ENCODE measurements at regions not wholly inside any gene's neighbourhood (a gene's known extent, or its start where the extent isn't known, plus 50 kb on each side); places are given as distances from the start of the nearest gene placed in this dataset.
"Not testable (repeated sequence)": the region's sequence is repeated elsewhere in the genome, so short reads cannot be mapped to it uniquely, and the experiment has no call there.

DNA sequence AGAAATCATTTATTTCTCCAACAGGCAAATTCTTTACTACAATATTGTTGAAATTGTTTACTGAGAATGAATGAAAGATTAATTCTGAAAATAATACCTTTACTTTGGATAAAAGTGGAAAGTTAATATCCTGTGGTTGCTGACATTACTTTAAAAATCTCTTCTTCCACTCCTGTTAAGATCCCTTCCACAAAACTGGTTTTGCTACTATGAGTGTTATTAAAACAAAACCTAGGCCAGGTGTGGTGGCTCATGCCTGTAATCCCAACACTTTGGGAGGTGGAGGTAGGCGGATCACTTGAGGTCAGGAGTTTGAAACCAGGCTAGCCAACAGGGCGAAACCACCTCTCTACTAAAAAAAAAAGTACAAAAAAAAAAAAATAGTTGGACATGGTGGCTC is 123.9 kb upstream of the CCDC150 start:
- H3K4me3 ChIP-seq: peak overlapping the region in 1 of 12 donors; percentile 5
- no peaks in the 10 kb centered on the region for H3K27me3 ChIP-seq
- no peak for DNase-seq
- no peak for ATAC-seq
- TF ChIP-seq POLR2A (IDR thresholded peaks at IDR 0.05): no peak
- TF ChIP-seq, protein P1, sequence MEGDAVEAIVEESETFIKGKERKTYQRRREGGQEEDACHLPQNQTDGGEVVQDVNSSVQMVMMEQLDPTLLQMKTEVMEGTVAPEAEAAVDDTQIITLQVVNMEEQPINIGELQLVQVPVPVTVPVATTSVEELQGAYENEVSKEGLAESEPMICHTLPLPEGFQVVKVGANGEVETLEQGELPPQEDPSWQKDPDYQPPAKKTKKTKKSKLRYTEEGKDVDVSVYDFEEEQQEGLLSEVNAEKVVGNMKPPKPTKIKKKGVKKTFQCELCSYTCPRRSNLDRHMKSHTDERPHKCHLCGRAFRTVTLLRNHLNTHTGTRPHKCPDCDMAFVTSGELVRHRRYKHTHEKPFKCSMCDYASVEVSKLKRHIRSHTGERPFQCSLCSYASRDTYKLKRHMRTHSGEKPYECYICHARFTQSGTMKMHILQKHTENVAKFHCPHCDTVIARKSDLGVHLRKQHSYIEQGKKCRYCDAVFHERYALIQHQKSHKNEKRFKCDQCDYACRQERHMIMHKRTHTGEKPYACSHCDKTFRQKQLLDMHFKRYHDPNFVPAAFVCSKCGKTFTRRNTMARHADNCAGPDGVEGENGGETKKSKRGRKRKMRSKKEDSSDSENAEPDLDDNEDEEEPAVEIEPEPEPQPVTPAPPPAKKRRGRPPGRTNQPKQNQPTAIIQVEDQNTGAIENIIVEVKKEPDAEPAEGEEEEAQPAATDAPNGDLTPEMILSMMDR (IDR thresholded peaks at IDR 0.05): no peak
- no peaks in the 10 kb centered on the region for H3K9me3 ChIP-seq
- intact Hi-C loops (cut with DNase I): no loop called here
- no peaks in the 10 kb centered on the region for H3K36me3 ChIP-seq
- H3K4me1 ChIP-seq: peaks cover 0 to 19% (median 0%) of the 10 kb centered on the region in 12 donors
- H3K27ac ChIP-seq: peak overlapping the region in 3 of 12 donors; percentile 15 to 75 (median 34)
- 93 to 97% (median 94%) methylated on average over 2 of the region's 2 CpGs for WGBS, 4 donors

DNA sequence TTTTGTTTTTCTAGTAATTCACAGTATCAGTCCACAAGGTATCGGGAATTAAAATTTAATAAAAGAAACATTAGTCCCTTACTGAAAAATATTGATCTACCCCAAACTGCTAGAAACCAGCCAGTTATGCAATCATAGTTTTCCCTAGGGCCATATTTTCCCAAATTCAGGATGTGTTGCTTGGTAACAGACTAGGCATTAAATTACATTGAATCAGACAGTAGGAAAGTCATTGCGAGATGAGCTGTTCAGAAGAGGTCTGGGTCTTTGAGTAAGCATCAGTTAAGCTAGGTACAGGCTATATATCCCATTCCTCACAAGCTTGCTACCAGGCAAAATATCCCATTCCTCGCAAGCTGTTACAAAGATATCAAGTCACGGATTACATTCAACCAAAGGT is 123.0 kb upstream of the CCDC150 start:
- no peak overlapping the region for H3K4me3 ChIP-seq
- no peaks in the 10 kb centered on the region for H3K36me3 ChIP-seq
- DNase-seq: no peak
- no peaks in the 10 kb centered on the region for H3K9me3 ChIP-seq
- H3K27me3 ChIP-seq: no peaks in the 10 kb centered on the region
- TF ChIP-seq, protein P1 (IDR thresholded peaks at IDR 0.05): no peak
- TF ChIP-seq POLR2A (IDR thresholded peaks at IDR 0.05): no peak
- H3K4me1 ChIP-seq: peaks cover 0 to 16% (median 0%) of the 10 kb centered on the region in 12 donors
- WGBS, 4 donors: 81 to 86% (median 82%) methylated on average over 4 of the region's 4 CpGs
- ATAC-seq: no peak
- no peak overlapping the region for H3K27ac ChIP-seq
- intact Hi-C loops (cut with DNase I): no loop called here

DNA sequence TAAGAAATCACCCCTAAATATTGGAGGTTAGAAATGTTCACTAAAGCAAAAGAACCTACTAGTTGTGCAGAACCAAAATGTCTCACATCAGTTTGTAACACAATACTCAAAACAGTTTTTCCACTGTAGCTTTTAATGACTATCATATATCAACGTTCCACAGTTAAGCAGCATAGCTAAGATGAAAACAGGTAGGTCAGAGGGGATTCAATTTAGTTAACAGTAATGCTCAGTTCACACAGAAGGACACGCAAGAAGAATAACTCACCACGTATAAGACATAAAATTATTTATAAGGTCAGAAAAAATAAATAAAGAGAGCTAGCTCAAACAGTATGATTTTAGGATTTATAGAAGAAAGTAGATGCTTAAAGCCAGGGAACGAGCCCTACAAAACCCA is 118.9 kb upstream of the CCDC150 start:
- no peaks in the 10 kb centered on the region for H3K27me3 ChIP-seq
- no peaks in the 10 kb centered on the region for H3K36me3 ChIP-seq
- no peak for DNase-seq
- peaks cover 0 to 3% (median 0%) of the 10 kb centered on the region in 12 donors for H3K4me1 ChIP-seq
- ATAC-seq: no peak
- intact Hi-C loops (cut with DNase I): no loop called here
- no peak overlapping the region for H3K4me3 ChIP-seq
- TF ChIP-seq POLR2A (IDR thresholded peaks at IDR 0.05): no peak
- TF ChIP-seq, protein P1 (IDR thresholded peaks at IDR 0.05): no peak
- WGBS, 4 donors: 66 to 76% (median 75%) methylated on average over 4 of the region's 4 CpGs
- H3K27ac ChIP-seq: no peak overlapping the region
- no peaks in the 10 kb centered on the region for H3K9me3 ChIP-seq

DNA sequence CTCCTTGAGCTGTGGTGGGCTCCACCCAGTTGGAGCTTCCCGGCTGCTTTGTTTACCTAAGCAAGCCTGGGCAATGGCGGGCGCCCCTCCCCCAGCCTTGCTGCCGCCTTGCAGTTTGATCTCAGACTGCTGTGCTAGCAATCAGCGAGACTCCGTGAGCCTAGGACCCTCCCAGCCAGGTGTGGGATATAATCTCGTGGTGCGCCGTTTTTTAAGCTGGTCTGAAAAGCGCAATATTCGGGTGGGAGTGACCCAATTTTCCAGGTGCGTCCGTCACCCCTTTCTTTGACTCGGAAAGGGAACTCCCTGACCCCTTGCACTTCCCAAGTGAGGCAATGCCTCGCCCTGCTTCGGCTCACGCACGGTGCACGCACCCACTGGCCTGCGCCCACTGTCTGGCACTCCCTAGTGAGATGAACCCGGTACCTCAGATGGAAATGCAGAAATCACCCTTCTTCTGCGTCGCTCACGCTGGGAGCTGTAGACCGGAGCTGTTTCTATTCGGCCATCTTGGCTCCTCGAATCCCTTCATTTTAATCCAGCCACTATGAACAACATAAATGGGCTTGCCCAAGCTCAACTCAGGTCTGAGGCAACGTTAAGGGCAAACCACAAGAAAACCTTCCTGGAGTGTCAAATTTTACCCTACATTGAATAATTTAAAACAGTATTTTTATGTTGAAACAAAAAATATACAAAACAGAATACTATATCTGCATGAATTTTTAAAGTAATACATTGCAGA is 112.4 kb upstream of the CCDC150 start:
- H3K36me3 ChIP-seq; H3K27ac ChIP-seq; H3K9me3 ChIP-seq; H3K27me3 ChIP-seq; intact Hi-C loops (cut with DNase I); H3K4me1 ChIP-seq; DNase-seq; ATAC-seq; H3K4me3 ChIP-seq: not testable (repeated sequence)
- 93 to 99% (median 95%) methylated on average over 9 to 24 of the region's 28 CpGs for WGBS, 4 donors
